ENCODE measurements at regions not wholly inside any gene's neighbourhood (a gene's known extent, or its start where the extent isn't known, plus 50 kb on each side); places are given as distances from the start of the nearest gene placed in this dataset.
"Not testable (repeated sequence)": the region's sequence is repeated elsewhere in the genome, so short reads cannot be mapped to it uniquely, and the experiment has no call there.

- no peak for DNase-seq
Observed at GRCh38 chr10:130689743-130690626, 553.8 kb downstream of the GLRX3 start.

- DNase-seq = no peak
Observed at GRCh38 chr10:130691776-130692175, 555.6 kb downstream of the GLRX3 start.

GRCh38 chr10:130696870-130697269 lies 560.7 kb downstream of the GLRX3 start:
- no peak for DNase-seq

GRCh38 chr10:130707389-130707979 lies 571.3 kb downstream of the GLRX3 start:
- no peak for DNase-seq

GRCh38 chr10:130708465-130709070 lies 572.4 kb downstream of the GLRX3 start:
- no peak for DNase-seq

- DNase-seq = no peak
Observed at GRCh38 chr10:130709415-130709814, 573.2 kb downstream of the GLRX3 start.

GRCh38 chr10:130711072-130711471 lies 574.9 kb downstream of the GLRX3 start:
- DNase-seq = no peak

- no peak for DNase-seq
Observed at GRCh38 chr10:130713135-130713534, 576.9 kb downstream of the GLRX3 start.

- DNase-seq = no peak
Observed at GRCh38 chr10:130713731-130714130, 577.5 kb downstream of the GLRX3 start.

- no peak for DNase-seq
Observed at GRCh38 chr10:130714742-130715467, 578.7 kb downstream of the GLRX3 start.

- no peak for DNase-seq
Observed at GRCh38 chr10:130715686-130716670, 579.8 kb downstream of the GLRX3 start.

GRCh38 chr10:130717083-130717482 lies 580.9 kb downstream of the GLRX3 start:
- no peak for DNase-seq

- DNase-seq = not testable (repeated sequence)
Observed at GRCh38 chr10:130718744-130719447, 582.7 kb downstream of the GLRX3 start.

- no peak for DNase-seq
Observed at GRCh38 chr10:130719448-130719752, 583.2 kb downstream of the GLRX3 start.

- DNase-seq = no peak
Observed at GRCh38 chr10:130720235-130720634, 584.0 kb downstream of the GLRX3 start.

GRCh38 chr10:130721971-130722370 lies 585.8 kb downstream of the GLRX3 start:
- DNase-seq = no peak

- DNase-seq = no peak
Observed at GRCh38 chr10:130723704-130724103, 587.5 kb downstream of the GLRX3 start.

GRCh38 chr10:130725474-130725970 lies 586.0 kb downstream of the TCERG1L start:
- DNase-seq = no peak

GRCh38 chr10:130726996-130727725 lies 584.4 kb downstream of the TCERG1L start:
- no peak for DNase-seq

GRCh38 chr10:130727766-130728490 lies 583.6 kb downstream of the TCERG1L start:
- no peak for DNase-seq
